Heart right ventricle (tissue), 16 donors: ENCODE measurements at regions not wholly inside any gene's neighbourhood (a gene's known extent, or its start where the extent isn't known, plus 50 kb on each side); places are given as distances from the start of the nearest gene placed in this dataset.

ENCODE experiments used
- ATAC-seq, 8 donors: fragments of 200-7000 bp; cut with Tn5 transposase; one replicate each; pipeline ENCODE4 v1.9.1; 2020; ENCODE audit warnings: mild to moderate bottlenecking in 8 of 8, moderate library complexity in 8 of 8, moderate number of reproducible peaks in 1 of 8
- DNase-seq, 2 donors: peaks; one replicate each; pipeline ENCODE4 v3.0.0-alpha.2; 2020
- H3K27ac ChIP-seq, 10 donors: fragments of 200-600 bp; sonication (generic) in 2 of 10; one replicate each; pipeline versions ENCODE4 v1.5.0 to v1.8.0; 2020 to 2022; ENCODE audit warnings: mild to moderate bottlenecking in 3 of 10
- H3K27me3 ChIP-seq, 7 donors: fragments of 200-600 bp; one replicate each; pipeline ENCODE4 v1.8.0; 2021 to 2022; ENCODE audit warnings: mild to moderate bottlenecking in 2 of 7
- H3K36me3 ChIP-seq, 9 donors: fragments of 200-600 bp; sonication (generic) in 1 of 9; one replicate each; pipeline versions ENCODE4 v1.5.0 to v1.8.0; 2020 to 2022; ENCODE audit warnings: mild to moderate bottlenecking in 2 of 9
- H3K4me1 ChIP-seq, 9 donors: fragments of 200-600 bp; sonication (generic) in 1 of 9; one replicate each; pipeline versions ENCODE4 v1.5.0 to v1.8.0; 2020 to 2022; ENCODE audit warnings: mild to moderate bottlenecking in 4 of 9
- H3K4me3 ChIP-seq, 10 donors: fragments of 200-600 bp; sonication (generic) in 2 of 10; one replicate each; pipeline versions ENCODE4 v1.5.0 to v1.8.0; 2020 to 2022; ENCODE audit warnings: mild to moderate bottlenecking in 7 of 10, moderate library complexity in 2 of 10
- H3K9me3 ChIP-seq, 11 donors: fragments of 200-600 bp in 10 of 11; sonication (generic) in 2 of 11; one replicate each; pipeline versions ENCODE4 v1.5.0 to v1.8.0; 2013 to 2022; ENCODE audit warnings: mild to moderate bottlenecking in 2 of 11, control low read depth in 1 of 11, moderate library complexity in 1 of 11
- WGBS, 2 donors: extraction: QIAGEN DNeasy Blood & Tissue Kit; methylation state at CpG; one replicate each; pipeline ENCODE4 v1.1.7; 2013; ENCODE audit warnings: inconsistent platforms in 1 of 2; 5-methylcytosine and 5-hydroxymethylcytosine counted together
- intact Hi-C, 10 donors: fragments of 100-400 bp; cut with DNase I; formaldehyde crosslinking; loops; one replicate each; pipeline versions ENCODE4 v1.11.1 to v1.14.2; 2022
- TF ChIP-seq, protein P1 (sequence below), 9 donors: fragments of 200-600 bp; sonication (generic) in 2 of 9; IDR thresholded peaks; one replicate each; pipeline versions ENCODE4 v1.5.0 to v1.8.0; 2021 to 2022; ENCODE audit warnings: antibody characterized with exemption in 9 of 9, mild to moderate bottlenecking in 5 of 9, moderate library complexity in 1 of 9
- donor health status: Arrhythmogenic right ventricular cardiomyopathy.
- donor health status: ischemic (EF 13 %, LVEDD 7.1; RV severe dilation, severe dysfunction).
- donor health status: healthy with polysubstance abuse.
- donor health status: DM: no; HTN: yes; CAD: no.
- donor health status: DM: no; HTN: no; CAD: no.
- donor health status: ischemic (EF 25% LVEDD 6.9; RV normal size, moderate dysfunction).
- donor health status: ischemic (EF 25% LVEDD 5.7; RV mildly dilated, moderate dysfunction).
- donor health status: healthy.
- donor health status: DM: yes; HTN: yes; CAD: no.
- donor health status: Ischemic cardiomyopathy.
- donor health status: ischemic (EF 35%, LVEDD 5.7; RV mildly dilated, moderate dysfunction).
- donor health status: nonischemic (EF 11% LVEDD 7.7; RV severe dilation, severe dysfunction).
- donor health status: DM: yes; HTN: yes; CAD: no.
- donor health status: PGD.
- donor health status: ischemic (EF 29% LVEDD 5.4; RV normal size, mild dysfunction).
- donor health status: nonischemic (EF 23%, LVEDD 6.1; RV moderate dilation, normal function).

DNA sequence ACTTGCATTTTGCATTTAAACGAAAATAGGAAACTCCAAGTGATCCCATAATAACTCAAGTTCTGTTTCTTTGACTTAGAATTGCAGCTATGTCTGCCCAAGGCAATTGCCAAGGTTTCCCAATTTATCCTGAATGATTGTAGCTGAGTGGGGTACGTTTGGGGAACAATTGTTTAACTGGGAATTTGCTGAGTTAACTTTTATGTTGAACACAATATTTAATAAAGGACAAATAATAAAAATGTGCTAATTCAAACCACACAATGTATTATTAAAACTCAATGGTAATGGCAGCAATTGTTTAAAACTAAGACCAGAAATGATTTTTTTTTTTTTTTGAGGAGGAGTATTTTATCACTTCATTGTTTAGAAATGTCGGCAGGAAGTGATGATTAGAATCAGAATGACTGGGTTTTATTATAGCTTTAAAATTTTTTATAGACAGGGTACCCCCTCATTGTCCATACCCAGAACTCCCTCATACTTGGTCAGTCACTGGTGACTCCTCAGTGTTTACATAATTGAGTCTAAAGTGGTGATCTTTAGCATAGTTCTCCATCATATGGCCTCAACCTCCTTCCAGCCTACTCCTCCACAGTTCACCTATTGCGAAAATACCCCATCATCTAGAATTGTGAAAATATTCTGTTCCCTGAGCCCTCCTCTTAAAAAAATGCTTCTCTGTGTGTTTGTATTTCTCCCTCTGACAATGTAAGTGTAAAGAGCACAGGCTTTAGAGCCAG is 389.2 kb upstream of the CITED2 start:
- intact Hi-C loops, result loop anchor here in 7 of 10 donors (5.0 to 10.0 kb wide), 4 partner anchors 201 to 391 kb away; partner anchors contain the start of gene CITED2 (in 2 of the 7)

DNA sequence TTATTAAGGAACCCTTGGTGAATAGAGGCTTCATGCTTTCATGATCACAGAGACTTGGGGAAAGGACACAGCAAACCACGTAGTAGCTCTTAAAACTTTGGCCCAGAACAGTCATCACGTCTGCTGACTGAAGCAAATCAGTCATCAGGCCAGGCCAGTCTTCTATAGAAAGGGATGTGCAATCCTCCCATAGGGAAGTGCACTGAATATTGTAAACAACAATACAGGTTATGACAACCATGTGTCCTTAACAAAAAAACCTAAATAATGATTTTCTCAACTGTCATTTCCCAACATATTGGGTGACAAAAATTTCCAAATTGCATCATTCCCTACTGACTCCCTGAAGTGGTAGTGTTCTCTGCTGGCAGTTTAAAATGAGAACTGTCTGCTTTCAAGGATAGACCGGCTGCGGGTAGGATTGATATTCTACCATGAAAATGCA is 388.2 kb upstream of the CITED2 start:
- intact Hi-C loops, result loop anchor here in 7 of 10 donors (5.0 to 10.0 kb wide), 4 partner anchors 202 to 390 kb away; partner anchors contain the start of gene CITED2 (in 2 of the 7)
- ATAC-seq, result peak in 2 of 8 donors; percentile 29 to 44
- H3K4me3 ChIP-seq, result no peak overlapping the region
- no peak for DNase-seq
- peaks cover 11 to 49% (median 37%) of the 10 kb centered on the region in 9 donors for H3K4me1 ChIP-seq
- WGBS, 2 donors, result 46 to 61% methylated on average over 4 of the region's 4 CpGs
- H3K27ac ChIP-seq, result peak overlapping the region in 6 of 10 donors; percentile 22 to 83 (median 56)
- H3K27me3 ChIP-seq, result no peaks in the 10 kb centered on the region
- TF ChIP-seq, protein P1, sequence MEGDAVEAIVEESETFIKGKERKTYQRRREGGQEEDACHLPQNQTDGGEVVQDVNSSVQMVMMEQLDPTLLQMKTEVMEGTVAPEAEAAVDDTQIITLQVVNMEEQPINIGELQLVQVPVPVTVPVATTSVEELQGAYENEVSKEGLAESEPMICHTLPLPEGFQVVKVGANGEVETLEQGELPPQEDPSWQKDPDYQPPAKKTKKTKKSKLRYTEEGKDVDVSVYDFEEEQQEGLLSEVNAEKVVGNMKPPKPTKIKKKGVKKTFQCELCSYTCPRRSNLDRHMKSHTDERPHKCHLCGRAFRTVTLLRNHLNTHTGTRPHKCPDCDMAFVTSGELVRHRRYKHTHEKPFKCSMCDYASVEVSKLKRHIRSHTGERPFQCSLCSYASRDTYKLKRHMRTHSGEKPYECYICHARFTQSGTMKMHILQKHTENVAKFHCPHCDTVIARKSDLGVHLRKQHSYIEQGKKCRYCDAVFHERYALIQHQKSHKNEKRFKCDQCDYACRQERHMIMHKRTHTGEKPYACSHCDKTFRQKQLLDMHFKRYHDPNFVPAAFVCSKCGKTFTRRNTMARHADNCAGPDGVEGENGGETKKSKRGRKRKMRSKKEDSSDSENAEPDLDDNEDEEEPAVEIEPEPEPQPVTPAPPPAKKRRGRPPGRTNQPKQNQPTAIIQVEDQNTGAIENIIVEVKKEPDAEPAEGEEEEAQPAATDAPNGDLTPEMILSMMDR (IDR thresholded peaks at IDR 0.05), result no peak
- no peaks in the 10 kb centered on the region for H3K9me3 ChIP-seq
- H3K36me3 ChIP-seq, result no peaks in the 10 kb centered on the region

More for the DNA sequence above, 389.2 kb upstream of the CITED2 start:
- peaks cover 11 to 43% (median 31%) of the 10 kb centered on the region in 9 donors for H3K4me1 ChIP-seq
- DNase-seq (no peak), ATAC-seq (no peak)
- H3K36me3 ChIP-seq, result no peaks in the 10 kb centered on the region
- 64 to 68% methylated on average over 4 of the region's 4 CpGs for WGBS, 2 donors
- H3K9me3 ChIP-seq, result no peaks in the 10 kb centered on the region
- peak overlapping the region in 9 of 10 donors; percentile 33 to 83 (median 78) for H3K27ac ChIP-seq
- TF ChIP-seq, protein P1 (IDR thresholded peaks at IDR 0.05), result no peak
- no peak overlapping the region for H3K4me3 ChIP-seq
- no peaks in the 10 kb centered on the region for H3K27me3 ChIP-seq

DNA sequence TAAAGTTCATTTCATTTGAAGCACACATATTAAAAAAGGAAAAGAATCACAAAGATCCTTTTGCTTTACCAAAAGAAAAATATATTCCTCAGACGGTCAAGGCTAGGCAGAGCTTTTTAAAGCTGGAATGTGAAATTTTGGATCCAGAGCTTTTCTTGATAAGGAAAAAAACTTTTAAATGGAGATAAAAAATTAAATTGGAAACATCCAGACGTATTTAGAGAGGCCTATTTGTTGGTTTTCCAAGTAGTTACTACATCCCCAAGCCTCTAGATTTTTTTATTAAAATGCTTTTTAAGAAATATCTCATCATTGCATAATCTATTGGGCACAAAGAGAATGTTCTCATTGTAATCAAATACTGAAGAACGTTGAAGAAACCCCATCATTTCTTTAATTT is 385.7 kb upstream of the CITED2 start:
- intact Hi-C loops, result loop anchor here in 7 of 10 donors (5.0 to 10.0 kb wide), 4 partner anchors 205 to 388 kb away; partner anchors contain the start of gene CITED2 (in 2 of the 7)
- no peaks in the 10 kb centered on the region for H3K9me3 ChIP-seq
- H3K36me3 ChIP-seq, result no peaks in the 10 kb centered on the region
- TF ChIP-seq, protein P1 (IDR thresholded peaks at IDR 0.05), result no peak
- no peak overlapping the region for H3K4me3 ChIP-seq
- ATAC-seq, result no peak
- no peak for DNase-seq
- peaks cover 11 to 55% (median 40%) of the 10 kb centered on the region in 9 donors for H3K4me1 ChIP-seq
- no peak overlapping the region for H3K27ac ChIP-seq
- WGBS, 2 donors, result 65 to 71% methylated on average over 3 of the region's 3 CpGs
- no peaks in the 10 kb centered on the region for H3K27me3 ChIP-seq

GRCh38 chr6:139759086-139759485 is 384.6 kb upstream of the CITED2 start:
- WGBS, 2 donors, result 92 to 95% methylated on average over 2 of the region's 2 CpGs
- H3K4me1 ChIP-seq, result peaks cover under 1 to 49% (median 33%) of the 10 kb centered on the region in 9 donors
- H3K4me3 ChIP-seq, result no peak overlapping the region
- TF ChIP-seq, protein P1 (IDR thresholded peaks at IDR 0.05), result no peak
- DNase-seq, result no peak
- H3K9me3 ChIP-seq, result no peaks in the 10 kb centered on the region
- intact Hi-C loops, result loop anchor here in 2 of 10 donors (5.0 to 10.0 kb wide), 2 partner anchors 382 to 384 kb away; partner anchors contain the start of gene CITED2 (in 1 of the 2)
- no peak overlapping the region for H3K27ac ChIP-seq
- no peaks in the 10 kb centered on the region for H3K27me3 ChIP-seq
- H3K36me3 ChIP-seq, result no peaks in the 10 kb centered on the region
- ATAC-seq, result no peak
